Psoas muscle (tissue), 7 donors: ENCODE measurements at regions not wholly inside any gene's neighbourhood (a gene's known extent, or its start where the extent isn't known, plus 50 kb on each side); places are given as distances from the start of the nearest gene placed in this dataset.

Experiments
- ATAC-seq, 4 donors: fragments of 200-7000 bp; cut with Tn5 transposase; one replicate each; pipeline ENCODE4 v1.9.1; 2020; ENCODE audit warnings: moderate library complexity in 3 of 4, mild to moderate bottlenecking in 2 of 4
- DNase-seq, 2 donors: peaks; one replicate each; pipeline ENCODE4 v3.0.0-alpha.2; 2020
- H3K27ac ChIP-seq: fragments of 200-600 bp; one replicate; pipeline ENCODE4 v1.8.0; 2022
- H3K27me3 ChIP-seq, 3 donors: fragments of 200-600 bp in 1 of 3; one replicate each; pipeline versions ENCODE4 v1.6.1 to v1.8.0; 2013 to 2022; ENCODE audit warnings: low read length in 2 of 3, mild to moderate bottlenecking in 2 of 3, moderate library complexity in 1 of 3; ENCODE audit not compliant: insufficient read depth in 3 of 3
- H3K36me3 ChIP-seq, 2 donors: fragments of 200-600 bp in 1 of 2; one replicate each; pipeline versions ENCODE4 v1.6.1 to v1.8.0; 2013 to 2022; ENCODE audit warnings: low read depth in 1 of 2, mild to moderate bottlenecking in 1 of 2, moderate library complexity in 1 of 2; ENCODE audit not compliant: insufficient read depth in 1 of 2
- H3K4me1 ChIP-seq: fragments of 200-600 bp; one replicate; pipeline ENCODE4 v1.8.0; 2022
- H3K4me3 ChIP-seq: fragments of 200-600 bp; one replicate; pipeline ENCODE4 v1.8.0; 2022; ENCODE audit warnings: mild to moderate bottlenecking
- H3K9me3 ChIP-seq: fragments of 200-600 bp; one replicate; pipeline ENCODE4 v1.8.0; 2022
- CTCF ChIP-seq: fragments of 200-600 bp; IDR thresholded peaks from one replicate; pipeline ENCODE4 v1.8.0; 2022; ENCODE audit warnings: antibody characterized with exemption
- WGBS, 3 donors: extraction: QIAGEN DNeasy Blood & Tissue Kit; methylation state at CpG; one replicate each; pipeline versions ENCODE4 v1.1.6 to v1.1.7; 2013; 5-methylcytosine and 5-hydroxymethylcytosine counted together
- intact Hi-C, 2 donors: fragments of 100-400 bp; cut with DNase I; formaldehyde crosslinking; loops; one replicate each; pipeline versions ENCODE4 v1.11.0 to v1.14.2; 2022
- donor health status: healthy with polysubstance abuse.
- donor health status: DM: no; HTN: no; CAD: no; lungs with moderate emphysema.
- donor health status: Bipolar disorder and iron deficiency.
- donor health status: healthy.
- donor health status: DM: yes; HTN: yes; CAD: no.
- donor health status: DM: no; HTN: no; CAD: no.
- donor health status: DM: yes; HTN: yes; CAD: no.

- H3K27ac ChIP-seq, result no peak overlapping the region
- intact Hi-C loops, result no loop called here
- TF ChIP-seq CTCF, result no peak
- H3K9me3 ChIP-seq, result no peaks in the 10 kb centered on the region
- DNase-seq (no peak), ATAC-seq (no peak)
- no peaks in the 10 kb centered on the region for H3K27me3 ChIP-seq
- 81 to 88% (median 83%) methylated on average over 5 of the region's 5 CpGs for WGBS, 3 donors
- no peaks in the 10 kb centered on the region for H3K4me1 ChIP-seq
- no peak overlapping the region for H3K4me3 ChIP-seq
- H3K36me3 ChIP-seq, result no peaks in the 10 kb centered on the region
Observed at GRCh38 chr4:136457577-136457976, 1074.7 kb downstream of the PCDH18 start.

- no peak for TF ChIP-seq CTCF
- ATAC-seq, result no peak
- H3K9me3 ChIP-seq, result no peaks in the 10 kb centered on the region
- no peak for DNase-seq
- H3K4me1 ChIP-seq, result no peaks in the 10 kb centered on the region
- H3K27ac ChIP-seq, result no peak overlapping the region
- intact Hi-C loops, result no loop called here
- H3K27me3 ChIP-seq, result no peaks in the 10 kb centered on the region
- no peak overlapping the region for H3K4me3 ChIP-seq
- no peaks in the 10 kb centered on the region for H3K36me3 ChIP-seq
- WGBS, 3 donors, result 81 to 97% (median 86%) methylated on average over 2 of the region's 2 CpGs
Observed at GRCh38 chr4:136457004-136457403, 1075.3 kb downstream of the PCDH18 start.

- TF ChIP-seq CTCF, result no peak
- H3K27me3 ChIP-seq, result no peaks in the 10 kb centered on the region
- intact Hi-C loops, result no loop called here
- no peaks in the 10 kb centered on the region for H3K36me3 ChIP-seq
- no peak for ATAC-seq
- DNase-seq, result no peak
- no peaks in the 10 kb centered on the region for H3K4me1 ChIP-seq
- no peak overlapping the region for H3K27ac ChIP-seq
- no peaks in the 10 kb centered on the region for H3K9me3 ChIP-seq
- WGBS, 3 donors, result 61 to 72% (median 64%) methylated on average over 4 of the region's 4 CpGs
- no peak overlapping the region for H3K4me3 ChIP-seq
Observed at GRCh38 chr4:136443006-136443405, 1089.3 kb downstream of the PCDH18 start.

GRCh38 chr4:136442447-136442846 lies 1089.8 kb downstream of the PCDH18 start:
- DNase-seq (peak in 1 of 2 donors; percentile 32), ATAC-seq (no peak)
- TF ChIP-seq CTCF, result no peak
- H3K27ac ChIP-seq, result no peak overlapping the region
- no peak overlapping the region for H3K4me3 ChIP-seq
- H3K9me3 ChIP-seq, result no peaks in the 10 kb centered on the region
- no peaks in the 10 kb centered on the region for H3K36me3 ChIP-seq
- WGBS, 3 donors, result 92 to 98% (median 98%) methylated on average over 5 of the region's 5 CpGs
- intact Hi-C loops, result no loop called here
- no peaks in the 10 kb centered on the region for H3K27me3 ChIP-seq
- H3K4me1 ChIP-seq, result no peaks in the 10 kb centered on the region

- Histone ChIP-seq H3K4me1 (no peaks in the 10 kb centered on the region), H3K36me3 (no peaks in the 10 kb centered on the region), H3K27ac (no peak overlapping the region), H3K27me3 (no peaks in the 10 kb centered on the region), H3K9me3 (no peaks in the 10 kb centered on the region), H3K4me3 (no peak overlapping the region)
- DNase-seq (peak in 1 of 2 donors; percentile 33), ATAC-seq (no peak)
- TF ChIP-seq CTCF, result no peak
- intact Hi-C loops, result no loop called here
- WGBS, 3 donors, result 90 to 92% (median 90%) methylated on average over 7 of the region's 7 CpGs
Observed at GRCh38 chr4:136441629-136442282, 1090.5 kb downstream of the PCDH18 start.
